ENCODE measurements at regions not wholly inside any gene's neighbourhood (a gene's known extent, or its start where the extent isn't known, plus 50 kb on each side); places are given as distances from the start of the nearest gene placed in this dataset.

- no peak overlapping the region for H3K4me3 ChIP-seq (replicated peaks in 1 of 2; ENCODE audit: low read depth in 2 of 2, low read length in 2 of 2)
- DNase-seq (ENCODE audit: low read depth in 2 of 2): no peak
- no peak for TF ChIP-seq CTCF (IDR thresholded peaks at IDR 0.05; ENCODE audit: low read depth, low read length)
These were observed 655.5 kb upstream of the MGMT start for GRCh38 chr10:128811511-128811910.

GRCh38 chr10:128812000-128812399 lies 655.0 kb upstream of the MGMT start:
- no peak overlapping the region for H3K4me3 ChIP-seq (replicated peaks in 1 of 2; ENCODE audit: low read depth in 2 of 2, low read length in 2 of 2)
- no peak for TF ChIP-seq CTCF (IDR thresholded peaks at IDR 0.05; ENCODE audit: low read depth, low read length)
- no peak for DNase-seq (ENCODE audit: low read depth in 2 of 2)

- DNase-seq (ENCODE audit: low read depth in 2 of 2): no peak
- TF ChIP-seq CTCF (IDR thresholded peaks at IDR 0.05; ENCODE audit: low read depth, low read length): no peak
- no peak overlapping the region for H3K4me3 ChIP-seq (replicated peaks in 1 of 2; ENCODE audit: low read depth in 2 of 2, low read length in 2 of 2)
These were observed 653.5 kb upstream of the MGMT start for GRCh38 chr10:128813574-128813973.

- TF ChIP-seq CTCF (IDR thresholded peaks at IDR 0.05; ENCODE audit: low read depth, low read length): no peak
These were observed 653.0 kb upstream of the MGMT start for GRCh38 chr10:128814024-128814423.

GRCh38 chr10:128814782-128815181 lies 652.3 kb upstream of the MGMT start:
- TF ChIP-seq CTCF (IDR thresholded peaks at IDR 0.05; ENCODE audit: low read depth, low read length): no peak
- no peak for DNase-seq (ENCODE audit: low read depth in 2 of 2)
- H3K4me3 ChIP-seq (replicated peaks in 1 of 2; ENCODE audit: low read depth in 2 of 2, low read length in 2 of 2): no peak overlapping the region

More at GRCh38 chr10:128814024-128814423, 653.0 kb upstream of the MGMT start:
- H3K4me3 ChIP-seq (replicated peaks in 1 of 2; ENCODE audit: low read depth in 2 of 2, low read length in 2 of 2): no peak overlapping the region
- DNase-seq (ENCODE audit: low read depth in 2 of 2): no peak

- H3K4me3 ChIP-seq (replicated peaks in 1 of 2; ENCODE audit: low read depth in 2 of 2, low read length in 2 of 2): no peak overlapping the region
- no peak for TF ChIP-seq CTCF (IDR thresholded peaks at IDR 0.05; ENCODE audit: low read depth, low read length)
- no peak for DNase-seq (ENCODE audit: low read depth in 2 of 2)
These were observed 650.3 kb upstream of the MGMT start for GRCh38 chr10:128816726-128817125.

- no peak overlapping the region for H3K4me3 ChIP-seq (replicated peaks in 1 of 2; ENCODE audit: low read depth in 2 of 2, low read length in 2 of 2)
- no peak for DNase-seq (ENCODE audit: low read depth in 2 of 2)
- TF ChIP-seq CTCF (IDR thresholded peaks at IDR 0.05; ENCODE audit: low read depth, low read length): no peak
These were observed 649.4 kb upstream of the MGMT start for GRCh38 chr10:128817636-128818035.
